Subcutaneous abdominal adipose tissue (tissue), 5 donors: ENCODE measurements at regions not wholly inside any gene's neighbourhood (a gene's known extent, or its start where the extent isn't known, plus 50 kb on each side); places are given as distances from the start of the nearest gene placed in this dataset.

Experiments used
- H3K27ac ChIP-seq: one replicate; pipeline ENCODE4 v1.7.0; 2013; ENCODE audit warnings: low read depth, mild to moderate bottlenecking, inconsistent platforms, low read length, moderate library complexity
- H3K27me3 ChIP-seq, 5 donors: one replicate each; pipeline ENCODE4 v1.7.0; 2013; ENCODE audit warnings: low read length in 5 of 5, inconsistent platforms in 1 of 5; ENCODE audit not compliant: control insufficient read depth in 5 of 5, insufficient read depth in 4 of 5
- H3K36me3 ChIP-seq, 5 donors: one replicate each; pipeline ENCODE4 v1.7.0; 2013; ENCODE audit warnings: low read length in 5 of 5; ENCODE audit not compliant: control insufficient read depth in 5 of 5, insufficient read depth in 5 of 5
- H3K4me1 ChIP-seq, 5 donors: one replicate each; pipeline ENCODE4 v1.7.0; 2013; ENCODE audit warnings: low read length in 5 of 5, mild to moderate bottlenecking in 3 of 5, moderate library complexity in 1 of 5; ENCODE audit not compliant: control insufficient read depth in 5 of 5, insufficient read depth in 5 of 5
- H3K4me3 ChIP-seq, 5 donors: one replicate each; pipeline ENCODE4 v1.7.0; 2013; ENCODE audit warnings: low read length in 5 of 5, low read depth in 1 of 5
- H3K9ac ChIP-seq, 5 donors: one replicate each; pipeline ENCODE4 v1.7.0; 2013; ENCODE audit warnings: low read length in 5 of 5, mild to moderate bottlenecking in 4 of 5, moderate library complexity in 3 of 5
- H3K9me3 ChIP-seq, 5 donors: one replicate each; pipeline ENCODE4 v1.7.0; 2013; ENCODE audit warnings: low read length in 5 of 5; ENCODE audit not compliant: control insufficient read depth in 5 of 5
- donor health status: healthy.
- donor health status: healthy.
- donor health status: healthy.
- donor health status: healthy.
- donor health status: healthy.

DNA sequence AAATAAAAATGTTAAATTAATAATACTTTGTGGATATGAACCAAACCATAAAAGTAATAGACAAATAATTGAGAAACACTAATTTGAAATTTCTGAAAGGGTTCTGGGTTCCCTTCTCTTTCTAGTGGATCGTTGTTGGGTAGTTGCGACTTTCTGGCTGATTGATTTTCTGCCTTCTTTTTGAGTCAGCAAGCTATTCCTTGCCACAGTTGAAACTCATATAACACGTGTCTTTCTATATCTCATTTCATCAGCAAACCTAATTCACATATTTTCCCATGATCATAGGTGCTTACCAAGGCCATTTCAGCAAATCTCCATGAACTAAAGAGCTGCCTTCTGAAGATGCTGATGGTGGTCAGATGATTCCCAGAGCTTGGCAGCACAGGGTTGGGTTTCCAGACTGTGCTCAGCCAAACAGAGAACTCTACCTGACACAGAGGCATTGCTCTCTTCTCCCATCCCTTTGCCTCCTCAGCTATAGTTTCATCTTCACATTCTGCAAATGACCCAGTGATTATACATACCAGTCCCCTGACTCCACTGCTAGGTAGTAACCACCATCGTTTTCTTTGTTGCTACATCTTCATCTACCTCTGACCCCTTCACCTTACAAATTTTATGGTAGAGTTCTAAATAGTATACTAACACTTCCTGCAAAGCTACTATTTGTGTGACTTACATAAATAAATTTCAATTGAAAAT, 383.9 kb upstream of the DPH6 start:
- Histone ChIP-seq H3K9me3 (no peaks in the 10 kb centered on the region), H3K27ac (no peak overlapping the region), H3K9ac (no peak overlapping the region), H3K4me1 (no peaks in the 10 kb centered on the region), H3K4me3 (no peak overlapping the region), H3K27me3 (no peaks in the 10 kb centered on the region), H3K36me3 (no peaks in the 10 kb centered on the region)

DNA sequence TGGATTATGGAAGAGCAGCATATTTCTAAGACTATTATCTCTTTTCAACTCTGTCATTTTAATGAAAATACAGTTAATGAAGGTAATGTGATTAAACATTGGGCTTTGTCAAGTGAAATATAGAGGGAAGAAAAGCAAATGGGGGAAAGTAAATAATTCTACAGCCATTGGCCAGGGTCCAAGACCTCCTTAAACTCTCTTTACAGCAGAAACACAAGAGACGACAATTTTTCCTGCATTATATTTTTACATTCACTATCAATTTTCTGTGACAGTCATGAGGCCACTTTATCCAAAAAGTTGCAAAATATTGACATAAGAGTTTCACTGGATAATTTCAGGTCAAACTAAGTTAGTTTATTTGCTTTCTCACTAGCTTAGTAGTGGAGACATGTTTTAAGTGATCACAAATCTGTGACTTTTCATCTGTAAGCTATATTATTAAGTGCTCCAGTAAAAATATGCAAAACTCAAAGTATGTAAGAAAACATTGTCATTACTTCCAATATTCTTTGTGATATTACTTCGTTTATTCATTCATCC, 385.9 kb upstream of the DPH6 start:
- no peak overlapping the region for H3K4me3 ChIP-seq

DNA sequence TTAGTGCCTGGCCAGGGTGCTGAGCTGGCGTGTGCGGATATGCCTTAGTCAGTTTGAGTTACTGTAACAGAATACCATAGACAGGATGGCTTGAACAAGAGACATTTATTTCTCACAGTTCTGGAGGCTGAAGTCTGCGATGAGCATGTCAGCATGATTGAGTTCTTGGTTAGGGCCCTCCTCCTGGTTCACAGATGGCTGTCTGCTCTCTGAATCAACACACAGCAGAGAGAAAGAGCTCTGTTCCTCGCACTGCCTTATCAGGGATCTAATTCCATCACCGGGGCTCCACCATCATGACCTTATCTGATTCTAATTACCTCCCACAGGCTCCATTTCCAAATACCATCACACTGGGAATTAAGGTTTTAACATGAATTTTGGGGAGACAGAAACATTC, 386.6 kb upstream of the DPH6 start:
- H3K4me3 ChIP-seq, result no peak overlapping the region
- no peaks in the 10 kb centered on the region for H3K27me3 ChIP-seq
- H3K27ac ChIP-seq, result no peak overlapping the region
- H3K9ac ChIP-seq, result no peak overlapping the region
- H3K36me3 ChIP-seq, result no peaks in the 10 kb centered on the region
- H3K9me3 ChIP-seq, result no peaks in the 10 kb centered on the region
- no peaks in the 10 kb centered on the region for H3K4me1 ChIP-seq

More for the DNA sequence above, 385.9 kb upstream of the DPH6 start:
- Histone ChIP-seq H3K27me3 (no peaks in the 10 kb centered on the region), H3K36me3 (no peaks in the 10 kb centered on the region), H3K9ac (no peak overlapping the region), H3K9me3 (no peaks in the 10 kb centered on the region), H3K4me1 (no peaks in the 10 kb centered on the region), H3K27ac (no peak overlapping the region)

DNA sequence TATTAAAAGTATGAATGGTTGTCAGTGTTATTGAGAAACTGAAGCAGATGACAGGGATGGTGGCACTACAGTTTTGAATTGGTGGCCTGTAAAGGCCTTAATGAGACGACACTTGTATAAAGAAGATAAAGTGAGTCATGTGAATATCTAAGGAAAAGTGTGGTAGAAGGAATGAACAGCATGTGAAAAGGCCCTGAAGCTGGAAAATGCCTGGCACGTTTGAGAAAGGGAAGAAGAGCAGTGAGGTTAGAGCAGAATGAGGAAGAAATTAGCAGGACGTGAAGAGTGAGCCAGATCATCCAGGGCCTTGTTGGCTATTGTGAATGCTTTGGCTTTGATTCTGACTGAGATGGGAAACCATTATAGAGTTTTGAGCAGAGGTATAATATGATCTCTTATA, 387.6 kb upstream of the DPH6 start:
- Histone ChIP-seq H3K36me3 (no peaks in the 10 kb centered on the region), H3K4me3 (no peak overlapping the region), H3K9me3 (no peaks in the 10 kb centered on the region), H3K9ac (no peak overlapping the region), H3K27me3 (no peaks in the 10 kb centered on the region), H3K4me1 (no peaks in the 10 kb centered on the region), H3K27ac (no peak overlapping the region)

DNA sequence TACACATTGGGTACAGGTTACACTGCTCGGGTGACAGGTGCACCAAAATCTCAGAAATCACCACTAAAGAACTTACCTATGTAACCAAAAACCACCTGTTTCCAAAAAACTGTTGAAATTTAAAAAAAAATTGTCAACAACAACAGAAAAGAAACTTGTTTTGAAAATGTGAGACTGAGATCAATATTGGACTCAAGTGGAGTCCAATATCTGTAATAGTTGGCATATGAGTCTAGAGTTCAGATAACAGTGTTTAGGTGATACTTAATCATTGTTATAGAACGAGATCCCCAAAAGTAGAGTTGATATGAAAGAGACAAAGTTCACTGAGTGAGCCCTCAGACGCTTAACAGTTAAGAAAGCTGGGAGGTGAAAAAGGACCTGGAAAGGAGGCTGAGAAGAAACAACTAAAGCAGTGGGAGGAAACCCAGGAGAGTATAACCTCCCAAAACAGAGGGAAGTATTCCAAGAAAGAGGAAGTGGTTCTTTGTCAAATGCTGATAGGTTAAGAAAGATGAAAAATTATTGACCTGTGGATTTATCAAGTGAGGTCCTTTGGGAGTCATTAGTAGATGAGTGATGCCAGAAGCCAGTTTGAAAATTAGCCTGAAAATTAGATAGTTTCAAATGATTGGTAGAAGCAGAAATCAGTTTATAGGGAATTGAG, 388.6 kb upstream of the DPH6 start:
- Histone ChIP-seq H3K4me3 (no peak overlapping the region), H3K9ac (no peak overlapping the region), H3K4me1 (no peaks in the 10 kb centered on the region), H3K27ac (no peak overlapping the region), H3K9me3 (no peaks in the 10 kb centered on the region), H3K27me3 (no peaks in the 10 kb centered on the region), H3K36me3 (no peaks in the 10 kb centered on the region)

DNA sequence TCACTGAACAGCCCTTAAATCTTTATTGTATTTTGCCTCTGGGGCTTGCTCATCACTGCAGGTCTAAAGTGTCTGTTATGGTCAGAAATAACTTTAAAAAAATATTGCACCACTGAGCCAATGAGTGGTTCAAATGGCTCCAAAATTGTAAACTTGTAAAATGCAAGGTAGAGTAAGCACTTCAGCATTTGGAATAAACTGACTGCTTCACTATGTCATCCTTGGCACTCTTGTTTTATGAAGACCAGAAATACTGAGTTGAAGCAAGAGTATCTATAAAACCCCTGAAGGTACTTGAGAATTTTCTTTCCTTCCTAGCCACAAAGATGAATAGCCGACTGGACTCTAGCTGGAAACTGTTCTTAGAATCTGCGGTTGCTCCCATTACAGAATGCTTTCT, 390.3 kb upstream of the DPH6 start:
- Histone ChIP-seq H3K9me3 (no peaks in the 10 kb centered on the region), H3K27ac (no peak overlapping the region), H3K4me1 (no peaks in the 10 kb centered on the region), H3K36me3 (no peaks in the 10 kb centered on the region), H3K9ac (no peak overlapping the region), H3K4me3 (no peak overlapping the region), H3K27me3 (no peaks in the 10 kb centered on the region)

DNA sequence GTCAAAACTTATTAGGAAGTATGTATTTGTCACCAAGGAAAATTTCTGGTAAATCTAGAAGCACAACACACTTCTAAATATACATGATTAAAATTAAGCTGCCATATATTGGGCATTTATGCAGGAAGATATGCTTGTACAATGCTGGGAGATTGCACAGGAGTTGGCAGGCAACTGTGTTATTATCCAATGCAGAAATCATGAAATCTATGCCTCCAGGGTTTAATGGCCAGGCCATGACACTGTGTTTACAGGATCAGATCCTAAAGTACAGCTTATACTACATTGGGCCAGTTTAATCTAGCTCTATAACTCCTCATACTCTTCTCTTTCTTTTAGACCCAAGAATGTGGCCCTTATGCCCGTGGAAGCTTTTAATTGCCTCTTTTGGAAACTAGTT, 391.4 kb upstream of the DPH6 start:
- Histone ChIP-seq H3K9ac (no peak overlapping the region), H3K9me3 (no peaks in the 10 kb centered on the region), H3K4me3 (no peak overlapping the region), H3K36me3 (no peaks in the 10 kb centered on the region), H3K27ac (no peak overlapping the region), H3K4me1 (no peaks in the 10 kb centered on the region), H3K27me3 (no peaks in the 10 kb centered on the region)

DNA sequence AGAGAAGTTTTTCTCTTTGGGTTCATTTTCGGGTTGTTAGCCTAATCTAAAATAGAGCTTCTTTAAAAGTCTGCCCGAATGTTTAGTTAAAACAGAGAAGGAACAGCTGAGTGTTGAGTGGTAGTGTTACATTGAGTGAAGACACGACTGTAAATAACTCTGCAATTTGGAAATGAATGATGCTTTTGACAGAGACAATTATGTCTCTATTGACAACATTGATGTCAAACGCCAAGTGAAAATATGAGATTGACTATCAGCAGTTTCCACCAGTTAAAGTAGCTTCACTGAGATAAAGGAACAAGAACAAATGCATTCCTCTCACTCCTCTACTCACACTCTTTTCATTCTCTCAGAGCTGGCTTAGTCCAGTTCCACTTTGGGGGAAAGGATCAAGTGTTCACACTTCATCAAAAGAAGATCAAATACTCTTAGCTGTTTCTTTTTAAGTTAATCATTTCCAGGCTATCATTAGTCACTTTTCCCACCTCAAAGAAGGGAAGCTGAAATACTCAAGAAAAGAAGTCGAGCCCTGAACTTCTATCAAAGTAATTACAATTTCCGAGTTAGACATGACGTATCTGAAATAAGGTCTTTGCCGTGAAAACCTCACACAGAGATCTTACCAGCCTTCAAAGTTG, 399.1 kb upstream of the DPH6 start:
- Histone ChIP-seq H3K4me3 (no peak overlapping the region), H3K4me1 (no peaks in the 10 kb centered on the region), H3K36me3 (no peaks in the 10 kb centered on the region), H3K9me3 (no peaks in the 10 kb centered on the region), H3K27ac (no peak overlapping the region), H3K9ac (no peak overlapping the region), H3K27me3 (no peaks in the 10 kb centered on the region)

DNA sequence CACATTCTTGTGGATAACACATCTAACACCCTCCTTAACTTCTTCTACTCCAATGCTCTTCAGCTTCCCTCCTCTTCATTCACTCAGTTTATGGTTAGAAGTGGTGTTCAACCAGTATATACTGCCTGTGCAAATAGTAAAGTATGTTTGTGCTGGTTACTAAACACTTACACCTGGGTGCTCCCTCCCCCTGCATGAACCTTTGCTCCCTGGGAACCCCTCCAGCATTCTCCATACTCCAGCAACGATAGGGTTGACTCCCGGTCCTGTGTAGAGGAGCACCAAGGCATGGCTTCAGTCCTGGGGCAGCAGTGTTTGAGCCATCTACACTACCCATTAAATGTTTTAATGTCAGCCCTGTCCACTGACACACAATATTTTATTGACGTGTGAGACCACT, 407.5 kb upstream of the DPH6 start:
- no peaks in the 10 kb centered on the region for H3K4me1 ChIP-seq
- no peaks in the 10 kb centered on the region for H3K27me3 ChIP-seq
- no peaks in the 10 kb centered on the region for H3K9me3 ChIP-seq
- no peak overlapping the region for H3K9ac ChIP-seq
- H3K4me3 ChIP-seq, result no peak overlapping the region
- H3K27ac ChIP-seq, result no peak overlapping the region
- H3K36me3 ChIP-seq, result no peaks in the 10 kb centered on the region

DNA sequence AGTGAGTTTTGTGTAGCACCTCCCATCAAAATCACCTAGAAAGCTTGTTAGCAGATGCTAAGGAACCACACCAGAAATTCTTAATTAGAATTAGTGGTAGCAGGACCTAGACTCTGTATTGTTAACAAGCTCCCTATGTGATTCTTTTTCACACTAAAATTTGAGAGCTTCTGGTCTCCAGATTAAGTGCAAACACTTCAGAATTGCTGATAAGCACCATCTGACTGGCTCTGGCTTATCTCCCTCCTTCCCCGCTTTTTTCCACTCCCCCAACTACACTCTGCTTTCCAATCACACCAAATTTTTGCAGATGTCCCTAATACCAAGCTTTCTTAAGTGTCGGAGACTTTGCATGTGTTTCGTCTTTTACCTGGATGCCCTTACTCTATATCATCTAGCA, 410.1 kb upstream of the DPH6 start:
- Histone ChIP-seq H3K9ac (no peak overlapping the region), H3K27ac (no peak overlapping the region), H3K36me3 (no peaks in the 10 kb centered on the region), H3K27me3 (no peaks in the 10 kb centered on the region), H3K4me3 (no peak overlapping the region), H3K9me3 (no peaks in the 10 kb centered on the region), H3K4me1 (no peaks in the 10 kb centered on the region)
